Activated CD8-positive, alpha-beta T cell treated with anti-CD3 and anti-CD28 coated beads for 36 hours (primary cell): ENCODE measurements at regions not wholly inside any gene's neighbourhood (a gene's known extent, or its start where the extent isn't known, plus 50 kb on each side); places are given as distances from the start of the nearest gene placed in this dataset.

Experiments used
- ATAC-seq: fragments of 200-7000 bp; cut with Tn5 transposase; one replicate; pipeline ENCODE4 v1.10.0; 2021; ENCODE audit warnings: mild to moderate bottlenecking, moderate library complexity
- CTCF ChIA-PET: fragments of 350-600 bp; sonication (Branson Sonifier 250); formaldehyde crosslinking; loops from one replicate; lab custom pipeline; 2021; ENCODE audit warnings: antibody characterized with exemption; lab: Charles Lee
- POLR2A ChIA-PET: fragments of 350-600 bp; sonication (Branson Sonifier 250); formaldehyde crosslinking; loops from one replicate; lab custom pipeline; 2021; ENCODE audit warnings: antibody characterized with exemption; lab: Charles Lee
- DNase-seq: peaks from one replicate; pipeline ENCODE4 v3.0.0-alpha.2; 2020
- H3K27ac Mint-ChIP-seq: one replicate; pipeline ENCODE4 v1.8.0; 2021; ENCODE audit warnings: mild to moderate bottlenecking, mixed read lengths
- H3K27me3 Mint-ChIP-seq: one replicate; pipeline ENCODE4 v1.8.0; 2021; ENCODE audit warnings: mixed read lengths
- H3K36me3 Mint-ChIP-seq: one replicate; pipeline ENCODE4 v1.8.0; 2021; ENCODE audit warnings: low read depth, mixed read lengths
- H3K4me1 Mint-ChIP-seq: one replicate; pipeline ENCODE4 v1.8.0; 2021; ENCODE audit warnings: low read depth, mixed read lengths
- H3K4me3 Mint-ChIP-seq: one replicate; pipeline ENCODE4 v1.8.0; 2021; ENCODE audit warnings: mild to moderate bottlenecking, moderate library complexity, mixed read lengths
- H3K9me3 Mint-ChIP-seq: one replicate; pipeline ENCODE4 v1.8.0; 2021; ENCODE audit warnings: mixed read lengths
- CTCF ChIP-seq: fragments of 200-600 bp; IDR thresholded peaks from one replicate; pipeline ENCODE4 v1.8.0; 2022; ENCODE audit warnings: antibody characterized with exemption, mild to moderate bottlenecking
- intact Hi-C: fragments of 100-400 bp; cut with micrococcal nuclease; formaldehyde crosslinking; loops from one replicate; pipeline ENCODE4 v1.10.0; 2022

- intact Hi-C loops: no loop called here
- Mint-ChIP-seq H3K36me3 (no peaks in the 10 kb centered on the region), H3K9me3 (no peaks in the 10 kb centered on the region), H3K27me3 (no peaks in the 10 kb centered on the region), H3K4me3 (no peak overlapping the region), H3K4me1 (no peaks in the 10 kb centered on the region), H3K27ac (no peak overlapping the region)
- POLR2A ChIA-PET: no interaction called here
- CTCF ChIA-PET: interaction anchor here (1.0 to 5.4 kb wide), 7 partner anchors 11 to 1095 kb away, joined by 3 to 69 read pairs (median 4); no protein-coding TSS in a partner anchor
- DNase-seq: no peak
- ATAC-seq: no peak
- no peak for TF ChIP-seq CTCF
Observed at GRCh38 chr2:158902005-158902398, 66.4 kb upstream of the TANC1 start.

GRCh38 chr2:158903711-158904405 is 64.6 kb upstream of the TANC1 start:
- Mint-ChIP-seq H3K36me3 (no peaks in the 10 kb centered on the region), H3K4me3 (no peak overlapping the region), H3K27ac (no peak overlapping the region), H3K9me3 (no peaks in the 10 kb centered on the region), H3K27me3 (no peaks in the 10 kb centered on the region), H3K4me1 (no peaks in the 10 kb centered on the region)
- CTCF ChIA-PET: interaction anchor here (0.7 to 5.4 kb wide), 5 partner anchors 29 to 220 kb away, joined by 3 to 69 read pairs (median 3); no protein-coding TSS in a partner anchor
- POLR2A ChIA-PET: no interaction called here
- intact Hi-C loops: no loop called here
- ATAC-seq: no peak
- no peak for DNase-seq
- TF ChIP-seq CTCF: no peak

- ATAC-seq (no peak), DNase-seq (no peak)
- CTCF ChIA-PET: interaction anchor here (0.9 to 5.4 kb wide), 3 partner anchors 28 to 216 kb away, joined by 3 to 69 read pairs (median 5); no protein-coding TSS in a partner anchor
- no peaks in the 10 kb centered on the region for H3K36me3 Mint-ChIP-seq
- POLR2A ChIA-PET: no interaction called here
- TF ChIP-seq CTCF: no peak
- H3K4me3 Mint-ChIP-seq: no peak overlapping the region
- H3K9me3 Mint-ChIP-seq: no peaks in the 10 kb centered on the region
- no peaks in the 10 kb centered on the region for H3K27me3 Mint-ChIP-seq
- H3K27ac Mint-ChIP-seq: no peak overlapping the region
- intact Hi-C loops: no loop called here
- H3K4me1 Mint-ChIP-seq: no peaks in the 10 kb centered on the region
Observed at GRCh38 chr2:158904627-158905177, 63.7 kb upstream of the TANC1 start.

GRCh38 chr2:158905341-158905740 is 63.1 kb upstream of the TANC1 start:
- POLR2A ChIA-PET: no interaction called here
- Mint-ChIP-seq H3K4me1 (no peaks in the 10 kb centered on the region), H3K9me3 (no peaks in the 10 kb centered on the region), H3K36me3 (no peaks in the 10 kb centered on the region), H3K27ac (no peak overlapping the region), H3K27me3 (no peaks in the 10 kb centered on the region), H3K4me3 (no peak overlapping the region)
- ATAC-seq (no peak), DNase-seq (no peak)
- intact Hi-C loops: no loop called here
- CTCF ChIA-PET: no interaction called here
- TF ChIP-seq CTCF: no peak

- no peak overlapping the region for H3K27ac Mint-ChIP-seq
- no peaks in the 10 kb centered on the region for H3K36me3 Mint-ChIP-seq
- CTCF ChIA-PET: no interaction called here
- no peaks in the 10 kb centered on the region for H3K27me3 Mint-ChIP-seq
- H3K4me3 Mint-ChIP-seq: no peak overlapping the region
- no peaks in the 10 kb centered on the region for H3K9me3 Mint-ChIP-seq
- H3K4me1 Mint-ChIP-seq: no peaks in the 10 kb centered on the region
- DNase-seq (no peak), ATAC-seq (no peak)
- intact Hi-C loops: no loop called here
- POLR2A ChIA-PET: no interaction called here
- TF ChIP-seq CTCF: no peak
Observed at GRCh38 chr2:158905784-158906183, 62.7 kb upstream of the TANC1 start.
